ENCODE measurements at regions not wholly inside any gene's neighbourhood (a gene's known extent, or its start where the extent isn't known, plus 50 kb on each side); places are given as distances from the start of the nearest gene placed in this dataset.

DNA sequence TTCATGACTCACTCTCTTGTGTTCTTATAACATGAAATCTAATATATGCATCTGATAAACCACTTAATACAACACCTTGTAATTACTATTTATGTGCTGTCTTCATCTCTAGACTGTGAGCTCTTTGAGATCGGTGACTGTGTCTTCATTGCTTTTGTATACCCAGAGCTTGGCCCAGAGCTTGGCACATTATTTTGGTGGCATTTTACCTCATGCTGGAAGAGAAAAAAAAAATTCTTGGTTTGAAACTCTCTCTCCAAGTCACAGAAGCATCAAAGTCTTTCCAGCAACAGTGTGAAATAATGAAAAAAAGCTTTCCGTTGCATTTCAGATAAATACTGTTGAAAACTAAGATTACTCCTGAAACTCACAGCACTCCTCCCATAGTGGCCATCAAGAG, 451.6 kb downstream of the NUF2 start:
- no peak for TF ChIP-seq GATA2 (IDR thresholded peaks at IDR 0.05; ENCODE audit: low read depth, low read length)
- TF ChIP-seq GATA3 (IDR thresholded peaks at IDR 0.05; ENCODE audit: low read depth, low read length) = no peak
